GM21723 (cell line): ENCODE measurements at regions not wholly inside any gene's neighbourhood (a gene's known extent, or its start where the extent isn't known, plus 50 kb on each side); places are given as distances from the start of the nearest gene placed in this dataset.

Experiments
- ATAC-seq: cut with Tn5 transposase; IDR thresholded peaks from one replicate; pipeline ENCODE4 v1.9.1; 2021; ENCODE audit warnings: mild to moderate bottlenecking, moderate library complexity; ENCODE audit not compliant: unreplicated experiment

GRCh38 chr2:146287281-146287680, 1557.5 kb upstream of the ACVR2A start:
- ATAC-seq, result no peak

GRCh38 chr2:146278881-146279280, 1565.9 kb upstream of the ACVR2A start:
- ATAC-seq, result no peak

GRCh38 chr2:146271131-146271831, 1573.5 kb upstream of the ACVR2A start:
- ATAC-seq, result no peak

GRCh38 chr2:146270618-146271017, 1574.2 kb upstream of the ACVR2A start:
- no peak for ATAC-seq

- no peak for ATAC-seq
These were observed 1577.7 kb upstream of the ACVR2A start for GRCh38 chr2:146267093-146267492.

GRCh38 chr2:146265656-146266055, 1579.2 kb upstream of the ACVR2A start:
- no peak for ATAC-seq

- ATAC-seq, result no peak
These were observed 1582.2 kb upstream of the ACVR2A start for GRCh38 chr2:146262606-146263005.

- ATAC-seq, result no peak
These were observed 1584.3 kb upstream of the ACVR2A start for GRCh38 chr2:146260551-146260950.

GRCh38 chr2:146259816-146260215, 1585.0 kb upstream of the ACVR2A start:
- no peak for ATAC-seq

- ATAC-seq, result no peak
These were observed 1586.8 kb upstream of the ACVR2A start for GRCh38 chr2:146258071-146258470.

GRCh38 chr2:146252119-146252518, 1592.7 kb upstream of the ACVR2A start:
- no peak for ATAC-seq

- no peak for ATAC-seq
These were observed 1593.5 kb upstream of the ACVR2A start for GRCh38 chr2:146251328-146251727.

GRCh38 chr2:146246736-146247523, 1597.9 kb upstream of the ACVR2A start:
- no peak for ATAC-seq

- no peak for ATAC-seq
These were observed 1598.7 kb upstream of the ACVR2A start for GRCh38 chr2:146246002-146246735.

GRCh38 chr2:146244830-146245229, 1600.0 kb upstream of the ACVR2A start:
- no peak for ATAC-seq

- no peak for ATAC-seq
These were observed 1600.7 kb upstream of the ACVR2A start for GRCh38 chr2:146244131-146244530.

- ATAC-seq, result no peak
These were observed 1603.8 kb upstream of the ACVR2A start for GRCh38 chr2:146241023-146241422.

GRCh38 chr2:146240391-146240790, 1604.4 kb upstream of the ACVR2A start:
- no peak for ATAC-seq

GRCh38 chr2:146239392-146240135, 1605.3 kb upstream of the ACVR2A start:
- no peak for ATAC-seq

- no peak for ATAC-seq
These were observed 1606.4 kb upstream of the ACVR2A start for GRCh38 chr2:146238254-146238966.
